ENCODE measurements at regions not wholly inside any gene's neighbourhood (a gene's known extent, or its start where the extent isn't known, plus 50 kb on each side); places are given as distances from the start of the nearest gene placed in this dataset.

- Histone ChIP-seq H3K4me3 (ENCODE audit: low read depth, low read length) (no peak overlapping the region), H3K27me3 (ENCODE audit: control insufficient read depth, insufficient read depth, low read length) (no peaks in the 10 kb centered on the region), H3K36me3 (ENCODE audit: control insufficient read depth, insufficient read depth, low read length) (no peaks in the 10 kb centered on the region)
- no peak for DNase-seq (ENCODE audit: low read depth)
- TF ChIP-seq, protein P1, sequence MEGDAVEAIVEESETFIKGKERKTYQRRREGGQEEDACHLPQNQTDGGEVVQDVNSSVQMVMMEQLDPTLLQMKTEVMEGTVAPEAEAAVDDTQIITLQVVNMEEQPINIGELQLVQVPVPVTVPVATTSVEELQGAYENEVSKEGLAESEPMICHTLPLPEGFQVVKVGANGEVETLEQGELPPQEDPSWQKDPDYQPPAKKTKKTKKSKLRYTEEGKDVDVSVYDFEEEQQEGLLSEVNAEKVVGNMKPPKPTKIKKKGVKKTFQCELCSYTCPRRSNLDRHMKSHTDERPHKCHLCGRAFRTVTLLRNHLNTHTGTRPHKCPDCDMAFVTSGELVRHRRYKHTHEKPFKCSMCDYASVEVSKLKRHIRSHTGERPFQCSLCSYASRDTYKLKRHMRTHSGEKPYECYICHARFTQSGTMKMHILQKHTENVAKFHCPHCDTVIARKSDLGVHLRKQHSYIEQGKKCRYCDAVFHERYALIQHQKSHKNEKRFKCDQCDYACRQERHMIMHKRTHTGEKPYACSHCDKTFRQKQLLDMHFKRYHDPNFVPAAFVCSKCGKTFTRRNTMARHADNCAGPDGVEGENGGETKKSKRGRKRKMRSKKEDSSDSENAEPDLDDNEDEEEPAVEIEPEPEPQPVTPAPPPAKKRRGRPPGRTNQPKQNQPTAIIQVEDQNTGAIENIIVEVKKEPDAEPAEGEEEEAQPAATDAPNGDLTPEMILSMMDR (IDR thresholded peaks at IDR 0.05; ENCODE audit: insufficient read depth, low read length, poor library complexity, severe bottlenecking) = no peak
These were observed 541.6 kb downstream of the TFAP2B start for GRCh38 chr6:51360287-51360686.

DNA sequence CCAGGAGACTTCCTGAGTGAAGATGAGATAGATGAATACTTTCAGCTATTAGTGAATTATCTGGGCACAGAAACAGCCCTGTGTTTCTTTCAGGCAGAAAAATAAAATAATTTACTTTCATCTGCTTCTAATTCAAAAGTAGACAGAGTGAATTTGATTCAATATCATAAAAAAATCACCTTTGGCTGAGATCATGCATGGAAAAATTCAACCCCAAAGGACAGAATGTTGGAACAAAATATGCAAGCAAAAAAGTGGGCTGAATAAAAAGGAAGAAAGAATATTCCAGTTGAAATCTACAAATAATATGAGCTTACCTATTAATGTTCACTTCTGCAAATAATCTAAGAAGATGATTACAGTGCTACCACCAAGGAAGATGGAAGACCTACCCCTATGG, 546.9 kb downstream of the TFAP2B start:
- Histone ChIP-seq H3K36me3 (ENCODE audit: control insufficient read depth, insufficient read depth, low read length) (no peaks in the 10 kb centered on the region), H3K27me3 (ENCODE audit: control insufficient read depth, insufficient read depth, low read length) (no peaks in the 10 kb centered on the region), H3K4me3 (ENCODE audit: low read depth, low read length) (no peak overlapping the region)
- TF ChIP-seq, protein P1 (IDR thresholded peaks at IDR 0.05; ENCODE audit: insufficient read depth, low read length, poor library complexity, severe bottlenecking) = no peak
- no peak for DNase-seq (ENCODE audit: low read depth)

GRCh38 chr6:51369485-51369884, 550.8 kb downstream of the TFAP2B start:
- TF ChIP-seq, protein P1 (IDR thresholded peaks at IDR 0.05; ENCODE audit: insufficient read depth, low read length, poor library complexity, severe bottlenecking) = no peak

DNA sequence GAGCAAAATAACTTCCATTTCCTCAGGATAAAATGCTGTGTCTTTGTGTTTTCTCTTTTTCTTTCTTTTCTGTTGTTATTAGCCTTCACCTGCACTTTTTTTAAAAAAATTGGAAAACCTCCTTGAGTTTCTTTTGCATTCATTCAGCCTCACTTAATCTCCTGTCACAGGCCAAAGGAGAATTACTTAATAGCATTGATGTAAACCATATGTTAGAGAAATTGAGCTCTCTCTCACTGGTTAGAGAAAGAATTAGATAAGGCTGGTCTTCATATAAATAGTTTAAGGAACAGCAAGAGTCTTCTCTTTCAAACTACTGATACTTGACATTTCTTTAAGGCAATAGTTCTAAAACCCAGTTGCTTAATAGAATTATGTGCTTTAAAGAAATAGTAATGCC, 564.2 kb downstream of the TFAP2B start:
- no peaks in the 10 kb centered on the region for H3K27me3 ChIP-seq (ENCODE audit: control insufficient read depth, insufficient read depth, low read length)
- H3K36me3 ChIP-seq (ENCODE audit: control insufficient read depth, insufficient read depth, low read length) = no peaks in the 10 kb centered on the region
- no peak for DNase-seq (ENCODE audit: low read depth)
- TF ChIP-seq, protein P1 (IDR thresholded peaks at IDR 0.05; ENCODE audit: insufficient read depth, low read length, poor library complexity, severe bottlenecking) = no peak
- no peak overlapping the region for H3K4me3 ChIP-seq (ENCODE audit: low read depth, low read length)

More at GRCh38 chr6:51369485-51369884, 550.8 kb downstream of the TFAP2B start:
- no peak for DNase-seq (ENCODE audit: low read depth)
- Histone ChIP-seq H3K4me3 (ENCODE audit: low read depth, low read length) (no peak overlapping the region), H3K36me3 (ENCODE audit: control insufficient read depth, insufficient read depth, low read length) (no peaks in the 10 kb centered on the region), H3K27me3 (ENCODE audit: control insufficient read depth, insufficient read depth, low read length) (no peaks in the 10 kb centered on the region)

DNA sequence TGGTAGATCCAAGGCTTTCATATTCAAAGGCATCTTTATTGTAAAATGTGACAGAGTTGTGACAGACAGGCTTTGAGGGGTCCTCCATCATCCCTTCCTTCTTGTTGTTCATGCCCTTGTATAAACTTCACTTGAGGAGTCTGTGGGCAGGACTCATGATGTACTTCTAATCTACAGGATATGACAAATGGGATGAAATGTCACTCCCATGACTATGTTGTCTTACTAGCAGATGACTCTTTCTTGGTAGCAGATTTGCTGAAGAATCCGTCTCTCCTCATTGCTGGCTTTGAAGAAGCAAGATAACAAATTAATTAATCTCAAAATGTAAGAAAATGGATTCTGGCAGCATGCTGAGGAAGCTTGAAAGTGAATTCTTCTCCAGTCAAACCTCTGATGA, 566.1 kb downstream of the TFAP2B start:
- no peak overlapping the region for H3K4me3 ChIP-seq (ENCODE audit: low read depth, low read length)
- TF ChIP-seq, protein P1 (IDR thresholded peaks at IDR 0.05; ENCODE audit: insufficient read depth, low read length, poor library complexity, severe bottlenecking) = no peak
- DNase-seq (ENCODE audit: low read depth) = no peak
- H3K27me3 ChIP-seq (ENCODE audit: control insufficient read depth, insufficient read depth, low read length) = no peaks in the 10 kb centered on the region
- no peaks in the 10 kb centered on the region for H3K36me3 ChIP-seq (ENCODE audit: control insufficient read depth, insufficient read depth, low read length)

- TF ChIP-seq, protein P1 (IDR thresholded peaks at IDR 0.05; ENCODE audit: insufficient read depth, low read length, poor library complexity, severe bottlenecking) = no peak
- H3K4me3 ChIP-seq (ENCODE audit: low read depth, low read length) = no peak overlapping the region
- DNase-seq (ENCODE audit: low read depth) = no peak
- H3K36me3 ChIP-seq (ENCODE audit: control insufficient read depth, insufficient read depth, low read length) = no peaks in the 10 kb centered on the region
- no peaks in the 10 kb centered on the region for H3K27me3 ChIP-seq (ENCODE audit: control insufficient read depth, insufficient read depth, low read length)
These were observed 567.7 kb downstream of the TFAP2B start for GRCh38 chr6:51386347-51386836.
